NCI-H187 (cell line): ENCODE measurements at regions not wholly inside any gene's neighbourhood (a gene's known extent, or its start where the extent isn't known, plus 50 kb on each side); places are given as distances from the start of the nearest gene placed in this dataset.

Source experiments
- DNase-seq, 2 experiments: peaks; one replicate each; lab custom pipeline; 2025; lab: John Stamatoyannopoulos, UW

- DNase-seq, result no peak
Observed at GRCh38 chr5:154107010-154107409, 68.2 kb downstream of the MFAP3 start.

DNA sequence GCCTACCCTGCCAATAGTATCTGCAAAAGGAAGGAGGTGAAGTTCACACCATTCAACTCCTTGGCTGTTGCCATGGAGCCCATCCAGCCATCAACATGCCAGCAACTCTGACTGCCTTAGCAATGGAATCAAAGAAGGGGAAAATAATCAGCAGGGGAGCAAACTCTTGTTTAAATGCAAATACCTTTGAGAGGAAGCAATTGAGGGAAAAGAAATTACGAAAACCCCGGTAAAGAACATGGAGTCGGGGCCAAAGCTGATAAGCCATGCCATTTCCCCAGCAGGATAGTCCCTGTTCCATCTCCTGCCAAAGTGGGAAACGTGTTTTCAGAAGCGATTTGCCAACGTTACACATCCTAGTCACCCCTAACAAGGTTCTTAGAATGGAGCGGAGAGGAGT lies 69.0 kb downstream of the MFAP3 start:
- DNase-seq, result no peak

- DNase-seq, result no peak
Observed at GRCh38 chr5:154109416-154110106, 70.8 kb downstream of the MFAP3 start.

DNA sequence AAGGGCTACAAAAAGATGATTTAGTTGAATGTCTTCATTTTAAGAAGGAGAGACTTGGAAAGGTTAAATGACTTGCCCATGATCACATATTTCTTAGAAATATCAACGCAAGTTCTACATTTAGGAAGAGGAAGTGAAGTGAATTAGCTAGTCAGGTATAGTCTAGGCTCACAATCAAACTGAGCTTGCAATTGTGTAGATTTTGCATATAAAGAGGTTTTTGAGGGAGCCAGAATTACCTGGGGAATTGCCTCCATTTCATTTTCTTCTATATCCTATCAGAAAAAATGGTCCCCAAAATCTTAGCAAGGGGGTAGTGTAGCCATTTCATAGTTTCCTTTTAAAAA lies 71.3 kb downstream of the MFAP3 start:
- no peak for DNase-seq

GRCh38 chr5:154110716-154111115 lies 71.9 kb downstream of the MFAP3 start:
- DNase-seq, result no peak

- DNase-seq, result no peak
Observed at GRCh38 chr5:154111214-154111613, 72.4 kb downstream of the MFAP3 start.

GRCh38 chr5:154112255-154112654 lies 73.5 kb downstream of the MFAP3 start:
- DNase-seq, result no peak

DNA sequence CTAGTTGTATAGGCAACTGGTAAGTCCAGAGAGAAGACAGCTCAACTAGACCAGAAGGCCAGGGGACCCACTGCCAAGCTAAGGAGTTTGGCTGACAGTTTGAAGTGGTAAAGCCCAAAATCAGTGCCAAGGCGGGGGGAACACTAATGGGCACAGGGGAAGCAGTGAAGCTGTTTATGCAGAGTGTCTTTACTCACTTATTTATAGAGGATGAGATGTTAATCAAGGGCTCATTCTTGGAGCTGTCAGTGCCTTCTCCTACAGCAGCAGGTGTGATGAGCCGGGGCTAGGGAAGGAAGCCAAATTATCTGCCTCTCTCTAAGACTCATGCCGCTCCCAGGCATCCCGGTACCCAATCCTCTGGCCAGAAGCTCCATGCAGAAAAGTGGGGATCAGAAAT lies 75.2 kb upstream of the GALNT10 start:
- no peak for DNase-seq

GRCh38 chr5:154117050-154117449 lies 73.5 kb upstream of the GALNT10 start:
- DNase-seq, result no peak

DNA sequence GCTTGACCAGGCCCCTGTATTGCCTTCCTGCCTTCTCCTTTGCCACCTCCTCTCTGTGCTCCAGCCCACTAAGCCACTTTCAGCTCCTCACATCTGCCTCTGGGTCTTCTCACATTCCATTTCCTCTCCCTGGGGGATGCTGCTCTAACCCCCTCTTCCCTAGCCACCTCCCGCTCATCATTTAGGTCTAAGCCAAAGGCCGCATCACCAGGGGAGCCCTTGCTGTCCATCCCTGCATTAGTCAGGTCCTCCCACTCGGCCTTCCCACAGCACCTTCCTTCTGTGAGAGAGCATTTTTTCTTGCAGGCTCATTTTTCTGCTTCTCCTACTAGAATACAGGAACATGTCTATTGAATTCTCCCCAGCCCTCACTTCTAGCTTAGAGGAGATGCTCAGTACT lies 72.6 kb upstream of the GALNT10 start:
- no peak for DNase-seq

DNA sequence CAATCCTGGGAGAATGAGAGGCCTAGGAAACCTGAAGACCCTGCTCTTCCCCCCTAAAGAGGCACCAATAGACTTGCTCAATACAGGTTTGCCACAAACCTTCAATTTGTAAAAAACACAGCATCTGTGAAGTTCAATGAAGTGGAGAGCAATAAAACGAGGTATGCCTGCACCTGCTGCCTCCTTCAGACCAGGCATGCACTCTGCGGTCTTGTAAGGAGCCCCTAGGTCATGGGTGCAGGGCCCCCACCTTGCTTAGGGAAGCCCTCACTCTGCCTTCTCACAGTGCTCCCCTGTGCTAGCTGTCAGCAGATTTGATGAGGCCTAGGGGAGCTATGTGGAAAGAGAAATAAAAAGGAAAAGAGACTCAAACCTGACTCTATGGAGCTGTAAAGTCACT lies 72.1 kb upstream of the GALNT10 start:
- no peak for DNase-seq

GRCh38 chr5:154118893-154119336 lies 71.6 kb upstream of the GALNT10 start:
- DNase-seq, result peak; percentile 31

- DNase-seq, result no peak
Observed at GRCh38 chr5:154129013-154129412, 61.5 kb upstream of the GALNT10 start.

- no peak for DNase-seq
Observed at GRCh38 chr5:154129921-154130320, 60.6 kb upstream of the GALNT10 start.

GRCh38 chr5:154131817-154132216 lies 58.7 kb upstream of the GALNT10 start:
- no peak for DNase-seq

DNA sequence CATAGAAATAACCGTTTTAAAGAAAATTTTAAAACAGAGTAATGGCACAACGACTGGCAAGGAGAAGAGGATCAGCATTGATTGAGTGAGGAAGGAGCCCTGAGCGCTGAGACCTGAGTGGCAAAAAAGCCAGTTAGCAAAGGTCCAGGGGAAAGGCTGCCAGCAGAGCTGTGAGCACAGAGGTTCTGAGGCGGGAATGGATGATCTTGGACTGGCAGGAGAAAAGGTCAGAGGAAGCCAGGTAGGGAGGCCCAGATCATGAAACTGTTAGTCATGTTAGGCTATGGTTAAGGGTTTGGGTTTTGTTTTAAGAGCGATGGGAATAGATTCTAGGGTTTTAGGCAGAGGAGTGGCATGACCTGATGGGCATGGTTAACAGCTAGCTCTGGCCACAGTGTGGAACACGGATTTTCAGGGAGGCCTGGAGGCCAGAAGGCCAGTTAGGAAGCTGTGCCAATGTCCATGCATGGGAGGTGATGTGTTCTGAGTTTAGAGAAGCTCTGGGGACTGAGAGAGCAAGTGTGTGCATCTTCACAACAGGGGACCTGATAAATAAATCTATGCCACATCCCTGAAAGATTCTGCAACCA lies 57.7 kb upstream of the GALNT10 start:
- DNase-seq, result no peak

DNA sequence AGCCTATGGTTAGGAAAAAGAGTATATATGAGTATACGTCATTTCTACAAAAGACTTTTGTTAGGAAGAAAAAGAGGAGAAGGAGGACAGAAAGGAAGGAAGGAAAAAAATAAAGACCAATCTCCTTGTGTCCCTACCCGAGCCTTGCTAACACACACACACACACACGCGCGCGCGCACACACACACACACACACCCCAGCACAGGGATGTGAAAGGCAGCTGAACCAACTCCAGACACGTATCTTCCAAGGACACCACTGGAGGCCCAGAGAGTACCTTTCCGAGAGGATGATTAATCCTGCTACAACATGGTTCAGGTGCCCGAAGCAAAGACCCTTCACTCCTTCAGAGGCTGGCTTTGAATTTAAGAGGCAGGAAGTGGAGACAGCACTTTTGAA lies 56.9 kb upstream of the GALNT10 start:
- no peak for DNase-seq

DNA sequence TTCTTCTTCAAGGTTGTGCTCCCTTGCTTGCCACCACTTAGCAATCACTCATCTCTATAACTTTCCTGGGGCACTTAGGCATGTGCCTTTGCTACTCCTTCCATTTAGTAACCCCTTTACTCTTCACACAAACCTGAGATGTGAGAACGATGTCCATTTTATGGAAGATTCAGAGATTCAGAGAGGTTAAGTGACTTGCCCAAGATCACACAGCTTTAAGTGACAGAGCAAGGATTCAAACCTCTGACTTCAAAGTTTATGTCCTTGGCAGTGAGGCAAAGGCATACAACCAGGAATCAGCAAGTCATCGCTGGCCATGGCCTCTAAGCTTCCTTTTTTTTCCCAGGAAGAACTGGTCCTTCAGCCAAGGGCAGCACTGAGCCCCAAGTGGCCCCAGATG lies 56.0 kb upstream of the GALNT10 start:
- DNase-seq, result no peak

DNA sequence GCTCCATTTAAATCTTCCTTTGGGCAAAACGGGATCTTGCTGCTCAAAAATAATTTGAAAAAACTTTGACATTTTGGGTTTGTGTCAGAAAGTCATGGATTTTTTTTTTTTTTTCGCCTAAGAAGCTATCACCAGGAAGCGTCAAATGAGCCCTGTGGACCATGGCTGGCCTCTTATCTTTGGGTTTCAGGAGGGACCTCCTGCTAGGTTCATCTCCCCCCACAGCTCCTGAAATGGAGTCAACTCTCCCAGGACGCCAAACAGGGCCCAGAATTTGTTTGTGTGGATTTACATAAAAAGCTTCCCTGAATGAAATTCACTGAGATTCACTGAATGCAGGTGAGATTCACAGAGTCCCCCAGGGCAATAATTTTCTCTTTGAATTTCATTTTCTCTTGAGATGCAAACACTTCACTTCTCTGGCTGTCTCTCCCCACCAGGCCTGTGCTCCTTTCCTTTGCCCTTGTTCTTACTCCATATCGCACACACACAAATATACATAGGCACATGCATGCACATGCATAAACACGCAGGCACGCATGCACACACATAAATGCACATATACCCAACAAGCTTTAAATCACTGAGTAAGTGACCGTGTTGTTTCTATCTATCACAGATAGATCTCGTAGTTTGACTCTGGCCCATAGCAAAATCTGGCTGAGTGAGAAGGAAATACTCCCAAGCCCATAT lies 55.3 kb upstream of the GALNT10 start:
- DNase-seq, result no peak

GRCh38 chr5:154136141-154136540 lies 54.4 kb upstream of the GALNT10 start:
- no peak for DNase-seq

- DNase-seq, result no peak
Observed at GRCh38 chr5:154138701-154139100, 51.8 kb upstream of the GALNT10 start.

DNA sequence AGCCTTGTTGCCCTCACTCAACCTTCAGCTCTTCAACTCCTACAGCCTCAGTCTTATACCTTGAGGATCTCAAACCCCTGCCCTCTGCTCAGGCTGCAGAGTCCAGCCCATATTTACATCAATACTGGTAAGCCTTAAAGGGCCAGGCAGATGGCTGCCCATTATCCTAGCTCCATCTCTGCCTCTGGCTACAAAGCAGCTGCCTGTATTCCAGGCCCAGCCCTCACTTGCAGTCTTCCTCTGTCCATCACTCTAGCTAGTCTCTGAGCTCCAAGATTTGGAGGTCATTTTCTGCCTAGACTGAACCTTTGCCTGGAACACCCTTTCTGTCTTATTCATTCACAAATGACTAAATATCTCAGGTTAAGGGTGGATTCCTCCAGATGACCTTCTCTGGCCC lies 50.2 kb upstream of the GALNT10 start:
- no peak for DNase-seq
